GM12878 (cell line): ENCODE measurements at regions not wholly inside any gene's neighbourhood (a gene's known extent, or its start where the extent isn't known, plus 50 kb on each side); places are given as distances from the start of the nearest gene placed in this dataset.

Experiments used
- BHLHE40 ChIP-seq, 2 experiments: fragments of 450-650 bp in 1 of 2; IDR thresholded peaks; 2 replicates each; pipeline ENCODE4 v1.6.1; 2011 to 2017; ENCODE audit warnings: low read depth in 2 of 2, borderline replicate concordance in 1 of 2, improper control_type of control experiment in 1 of 2, low read length in 1 of 2, mild to moderate bottlenecking in 1 of 2
- CBFB ChIP-seq: IDR thresholded peaks from 2 replicates; pipeline ENCODE4 v1.6.1; 2016; ENCODE audit warnings: antibody characterized with exemption, low read depth
- EP300 ChIP-seq, 2 experiments: fragments of 150-350 bp in 1 of 2; IDR thresholded peaks; 2 replicates each; pipeline ENCODE4 v1.6.1; 2011 to 2012; ENCODE audit warnings: low read depth in 2 of 2, low read length in 2 of 2, borderline replicate concordance in 1 of 2, improper control_type of control experiment in 1 of 2, inconsistent platforms in 1 of 2; ENCODE audit not compliant: control insufficient read depth in 1 of 2
- ESRRA ChIP-seq: IDR thresholded peaks from 2 replicates; pipeline ENCODE4 v1.6.1; 2012; ENCODE audit warnings: mild to moderate bottlenecking, low read length, improper control_type of control experiment
- HDAC6 ChIP-seq: fragments of 200-600 bp; sonication (generic); IDR thresholded peaks from one replicate; pipeline ENCODE4 v1.8.0; 2017; ENCODE audit warnings: antibody characterized with exemption; ENCODE audit not compliant: unreplicated experiment
- NR2C2 ChIP-seq: IDR thresholded peaks from 2 replicates; pipeline ENCODE4 v1.6.1; 2011; ENCODE audit warnings: borderline replicate concordance, low read depth; ENCODE audit not compliant: control insufficient read depth, insufficient read length
- NRF1 ChIP-seq: conservative IDR thresholded peaks from 2 replicates; pipeline ENCODE4 v1.6.1; 2011; ENCODE audit warnings: mild to moderate bottlenecking, low read depth, low read length, improper control_type of control experiment
- RB1 ChIP-seq: fragments of 450-650 bp; formaldehyde crosslinking; IDR thresholded peaks from 2 replicates; pipeline ENCODE4 v1.6.1; 2017; ENCODE audit warnings: mild to moderate bottlenecking, borderline replicate concordance
- SIN3A ChIP-seq: IDR thresholded peaks from 2 replicates; pipeline ENCODE4 v1.6.1; 2012; ENCODE audit warnings: low read depth, low read length, improper control_type of control experiment
- SPI1 ChIP-seq: IDR thresholded peaks from 2 replicates; pipeline ENCODE4 v1.6.1; 2011; ENCODE audit warnings: low read depth, mild to moderate bottlenecking, low read length, moderate library complexity, borderline replicate concordance; ENCODE audit not compliant: insufficient read depth
- STAT1 ChIP-seq: fragments of 450-650 bp; conservative IDR thresholded peaks from 2 replicates; pipeline ENCODE4 v1.6.1; 2014; ENCODE audit warnings: antibody characterized with exemption, mild to moderate bottlenecking
- TAF1 ChIP-seq: IDR thresholded peaks from 2 replicates; pipeline ENCODE4 v1.6.1; 2011; ENCODE audit warnings: mild to moderate bottlenecking, low read depth, low read length, borderline replicate concordance
- TARDBP ChIP-seq: IDR thresholded peaks from 2 replicates; pipeline ENCODE4 v1.6.1; 2016; ENCODE audit warnings: borderline replicate concordance
- TCF12 ChIP-seq: IDR thresholded peaks from 2 replicates; pipeline ENCODE4 v1.6.1; 2011; ENCODE audit warnings: low read depth, mild to moderate bottlenecking, low read length
- TCF7 ChIP-seq: IDR thresholded peaks from 2 replicates; pipeline ENCODE4 v1.6.1; 2014; ENCODE audit warnings: antibody characterized with exemption, borderline replicate concordance
- WRNIP1 ChIP-seq: IDR thresholded peaks from 2 replicates; pipeline ENCODE4 v1.6.1; 2011; ENCODE audit warnings: low read depth, low read length, improper control_type of control experiment, borderline replicate concordance
- TF ChIP-seq, protein P1 (sequence below): fragments of 450-650 bp; IDR thresholded peaks from 2 replicates; pipeline ENCODE4 v1.6.1; 2017; ENCODE audit warnings: low read depth, mild to moderate bottlenecking, moderate library complexity
- TF ChIP-seq, protein P2 (sequence below): IDR thresholded peaks from 2 replicates; pipeline ENCODE4 v1.6.1; 2011; ENCODE audit warnings: borderline replicate concordance, low read depth, mild to moderate bottlenecking, moderate library complexity, mixed read lengths, low read length; ENCODE audit not compliant: insufficient read depth; ENCODE audit errors: extremely low read length
- TF ChIP-seq, protein P3 (sequence below): fragments of 450-650 bp; IDR thresholded peaks from 2 replicates; pipeline ENCODE4 v1.6.1; 2017; ENCODE audit warnings: mild to moderate bottlenecking, moderate library complexity
- TF ChIP-seq, protein P4 (sequence below): fragments of 450-650 bp; IDR thresholded peaks from 2 replicates; pipeline ENCODE4 v1.6.1; 2017; ENCODE audit warnings: mild to moderate bottlenecking, moderate library complexity

DNA sequence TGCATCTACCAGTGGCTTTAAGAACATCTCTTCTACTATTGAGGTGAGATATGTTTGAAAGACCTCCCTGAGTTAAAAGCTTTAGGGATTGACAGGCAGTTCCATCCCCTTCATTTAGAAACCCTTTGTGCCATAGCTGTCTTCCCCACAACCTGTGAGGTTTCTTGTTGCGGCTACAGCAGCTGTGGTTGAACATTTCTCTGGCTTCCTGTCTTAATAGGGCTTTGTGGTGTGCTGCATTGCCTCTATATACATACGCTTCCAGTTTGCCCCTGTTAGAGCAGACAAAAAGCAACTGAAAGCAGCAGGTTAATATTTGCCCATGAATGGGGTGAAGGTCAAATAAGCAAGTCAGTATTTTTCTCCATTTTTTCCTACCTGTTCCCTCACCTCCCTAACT, 210.2 kb downstream of the TMEM200A start (continued):
- TF ChIP-seq RB1 (no peak), TARDBP (no peak), TAF1 (no peak), TCF12 (0 out of 2 replicates have a peak, but pooled peaks have one; percentile 33), STAT1 (no peak), TCF7 (no peak), NRF1 (no peak), EP300 (IDR thresholded peaks at IDR 0.05; ENCODE audit: borderline replicate concordance in 1 of 2, control insufficient read depth in 1 of 2, low read depth in 2 of 2, low read length in 2 of 2) (peak in 1 of 2 experiments; percentile 78; a peak in 2 of 4 replicates), WRNIP1 (no peak), SPI1 (peak; percentile 15; the same call in 1 of the 2 replicates), SIN3A (no peak), NR2C2 (no peak), BHLHE40 (IDR thresholded peaks at IDR 0.05; ENCODE audit: borderline replicate concordance in 1 of 2, low read depth in 2 of 2, low read length in 1 of 2) (peak; percentile 45 to 57; a peak in 2 of 4 replicates), ESRRA (peak; percentile 88; the same call in 1 of the 2 replicates), HDAC6 (no peak), CBFB (peak; percentile 94)
- TF ChIP-seq, protein P1, sequence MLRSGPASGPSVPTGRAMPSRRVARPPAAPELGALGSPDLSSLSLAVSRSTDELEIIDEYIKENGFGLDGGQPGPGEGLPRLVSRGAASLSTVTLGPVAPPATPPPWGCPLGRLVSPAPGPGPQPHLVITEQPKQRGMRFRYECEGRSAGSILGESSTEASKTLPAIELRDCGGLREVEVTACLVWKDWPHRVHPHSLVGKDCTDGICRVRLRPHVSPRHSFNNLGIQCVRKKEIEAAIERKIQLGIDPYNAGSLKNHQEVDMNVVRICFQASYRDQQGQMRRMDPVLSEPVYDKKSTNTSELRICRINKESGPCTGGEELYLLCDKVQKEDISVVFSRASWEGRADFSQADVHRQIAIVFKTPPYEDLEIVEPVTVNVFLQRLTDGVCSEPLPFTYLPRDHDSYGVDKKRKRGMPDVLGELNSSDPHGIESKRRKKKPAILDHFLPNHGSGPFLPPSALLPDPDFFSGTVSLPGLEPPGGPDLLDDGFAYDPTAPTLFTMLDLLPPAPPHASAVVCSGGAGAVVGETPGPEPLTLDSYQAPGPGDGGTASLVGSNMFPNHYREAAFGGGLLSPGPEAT = peak; percentile 87
- TF ChIP-seq, protein P2, sequence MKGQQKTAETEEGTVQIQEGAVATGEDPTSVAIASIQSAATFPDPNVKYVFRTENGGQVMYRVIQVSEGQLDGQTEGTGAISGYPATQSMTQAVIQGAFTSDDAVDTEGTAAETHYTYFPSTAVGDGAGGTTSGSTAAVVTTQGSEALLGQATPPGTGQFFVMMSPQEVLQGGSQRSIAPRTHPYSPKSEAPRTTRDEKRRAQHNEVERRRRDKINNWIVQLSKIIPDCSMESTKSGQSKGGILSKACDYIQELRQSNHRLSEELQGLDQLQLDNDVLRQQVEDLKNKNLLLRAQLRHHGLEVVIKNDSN = no peak
- TF ChIP-seq, protein P3, sequence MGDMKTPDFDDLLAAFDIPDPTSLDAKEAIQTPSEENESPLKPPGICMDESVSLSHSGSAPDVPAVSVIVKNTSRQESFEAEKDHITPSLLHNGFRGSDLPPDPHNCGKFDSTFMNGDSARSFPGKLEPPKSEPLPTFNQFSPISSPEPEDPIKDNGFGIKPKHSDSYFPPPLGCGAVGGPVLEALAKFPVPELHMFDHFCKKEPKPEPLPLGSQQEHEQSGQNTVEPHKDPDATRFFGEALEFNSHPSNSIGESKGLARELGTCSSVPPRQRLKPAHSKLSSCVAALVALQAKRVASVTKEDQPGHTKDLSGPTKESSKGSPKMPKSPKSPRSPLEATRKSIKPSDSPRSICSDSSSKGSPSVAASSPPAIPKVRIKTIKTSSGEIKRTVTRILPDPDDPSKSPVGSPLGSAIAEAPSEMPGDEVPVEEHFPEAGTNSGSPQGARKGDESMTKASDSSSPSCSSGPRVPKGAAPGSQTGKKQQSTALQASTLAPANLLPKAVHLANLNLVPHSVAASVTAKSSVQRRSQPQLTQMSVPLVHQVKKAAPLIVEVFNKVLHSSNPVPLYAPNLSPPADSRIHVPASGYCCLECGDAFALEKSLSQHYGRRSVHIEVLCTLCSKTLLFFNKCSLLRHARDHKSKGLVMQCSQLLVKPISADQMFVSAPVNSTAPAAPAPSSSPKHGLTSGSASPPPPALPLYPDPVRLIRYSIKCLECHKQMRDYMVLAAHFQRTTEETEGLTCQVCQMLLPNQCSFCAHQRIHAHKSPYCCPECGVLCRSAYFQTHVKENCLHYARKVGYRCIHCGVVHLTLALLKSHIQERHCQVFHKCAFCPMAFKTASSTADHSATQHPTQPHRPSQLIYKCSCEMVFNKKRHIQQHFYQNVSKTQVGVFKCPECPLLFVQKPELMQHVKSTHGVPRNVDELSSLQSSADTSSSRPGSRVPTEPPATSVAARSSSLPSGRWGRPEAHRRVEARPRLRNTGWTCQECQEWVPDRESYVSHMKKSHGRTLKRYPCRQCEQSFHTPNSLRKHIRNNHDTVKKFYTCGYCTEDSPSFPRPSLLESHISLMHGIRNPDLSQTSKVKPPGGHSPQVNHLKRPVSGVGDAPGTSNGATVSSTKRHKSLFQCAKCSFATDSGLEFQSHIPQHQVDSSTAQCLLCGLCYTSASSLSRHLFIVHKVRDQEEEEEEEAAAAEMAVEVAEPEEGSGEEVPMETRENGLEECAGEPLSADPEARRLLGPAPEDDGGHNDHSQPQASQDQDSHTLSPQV = no peak
- TF ChIP-seq, protein P4, sequence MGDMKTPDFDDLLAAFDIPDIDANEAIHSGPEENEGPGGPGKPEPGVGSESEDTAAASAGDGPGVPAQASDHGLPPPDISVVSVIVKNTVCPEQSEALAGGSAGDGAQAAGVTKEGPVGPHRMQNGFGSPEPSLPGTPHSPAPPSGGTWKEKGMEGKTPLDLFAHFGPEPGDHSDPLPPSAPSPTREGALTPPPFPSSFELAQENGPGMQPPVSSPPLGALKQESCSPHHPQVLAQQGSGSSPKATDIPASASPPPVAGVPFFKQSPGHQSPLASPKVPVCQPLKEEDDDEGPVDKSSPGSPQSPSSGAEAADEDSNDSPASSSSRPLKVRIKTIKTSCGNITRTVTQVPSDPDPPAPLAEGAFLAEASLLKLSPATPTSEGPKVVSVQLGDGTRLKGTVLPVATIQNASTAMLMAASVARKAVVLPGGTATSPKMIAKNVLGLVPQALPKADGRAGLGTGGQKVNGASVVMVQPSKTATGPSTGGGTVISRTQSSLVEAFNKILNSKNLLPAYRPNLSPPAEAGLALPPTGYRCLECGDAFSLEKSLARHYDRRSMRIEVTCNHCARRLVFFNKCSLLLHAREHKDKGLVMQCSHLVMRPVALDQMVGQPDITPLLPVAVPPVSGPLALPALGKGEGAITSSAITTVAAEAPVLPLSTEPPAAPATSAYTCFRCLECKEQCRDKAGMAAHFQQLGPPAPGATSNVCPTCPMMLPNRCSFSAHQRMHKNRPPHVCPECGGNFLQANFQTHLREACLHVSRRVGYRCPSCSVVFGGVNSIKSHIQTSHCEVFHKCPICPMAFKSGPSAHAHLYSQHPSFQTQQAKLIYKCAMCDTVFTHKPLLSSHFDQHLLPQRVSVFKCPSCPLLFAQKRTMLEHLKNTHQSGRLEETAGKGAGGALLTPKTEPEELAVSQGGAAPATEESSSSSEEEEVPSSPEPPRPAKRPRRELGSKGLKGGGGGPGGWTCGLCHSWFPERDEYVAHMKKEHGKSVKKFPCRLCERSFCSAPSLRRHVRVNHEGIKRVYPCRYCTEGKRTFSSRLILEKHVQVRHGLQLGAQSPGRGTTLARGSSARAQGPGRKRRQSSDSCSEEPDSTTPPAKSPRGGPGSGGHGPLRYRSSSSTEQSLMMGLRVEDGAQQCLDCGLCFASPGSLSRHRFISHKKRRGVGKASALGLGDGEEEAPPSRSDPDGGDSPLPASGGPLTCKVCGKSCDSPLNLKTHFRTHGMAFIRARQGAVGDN = no peak
